M059J (cell line): ENCODE measurements at regions not wholly inside any gene's neighbourhood (a gene's known extent, or its start where the extent isn't known, plus 50 kb on each side); places are given as distances from the start of the nearest gene placed in this dataset.
A peak's percentile ranks its signal among the peaks of the same experiment; 100 is the strongest.
"Not testable (repeated sequence)": the region's sequence is repeated elsewhere in the genome, so short reads cannot be mapped to it uniquely, and the experiment has no call there.

ENCODE experiments used
- DNase-seq: peaks from one replicate; pipeline ENCODE4 v3.0.0-alpha.2; 2012; ENCODE audit warnings: low read depth

DNA sequence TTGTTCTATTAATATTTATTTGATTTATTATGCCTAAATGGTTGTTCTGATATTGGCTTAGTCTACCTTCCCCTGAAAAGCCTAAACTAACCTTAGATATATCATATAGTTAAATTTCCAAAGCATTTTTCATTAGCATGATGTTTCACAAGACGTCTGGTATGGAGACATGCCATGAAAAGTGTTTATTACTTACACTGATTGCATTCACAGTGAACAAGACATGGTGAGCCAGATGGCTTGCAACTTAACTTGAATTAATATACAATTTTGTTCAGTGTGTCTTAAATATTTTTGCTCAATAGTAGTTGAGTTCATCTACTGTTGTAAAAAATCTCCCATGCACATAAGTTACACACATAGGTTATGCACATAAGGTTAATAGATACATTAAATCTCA, 758.4 kb downstream of the NSUN3 start:
- DNase-seq: no peak

DNA sequence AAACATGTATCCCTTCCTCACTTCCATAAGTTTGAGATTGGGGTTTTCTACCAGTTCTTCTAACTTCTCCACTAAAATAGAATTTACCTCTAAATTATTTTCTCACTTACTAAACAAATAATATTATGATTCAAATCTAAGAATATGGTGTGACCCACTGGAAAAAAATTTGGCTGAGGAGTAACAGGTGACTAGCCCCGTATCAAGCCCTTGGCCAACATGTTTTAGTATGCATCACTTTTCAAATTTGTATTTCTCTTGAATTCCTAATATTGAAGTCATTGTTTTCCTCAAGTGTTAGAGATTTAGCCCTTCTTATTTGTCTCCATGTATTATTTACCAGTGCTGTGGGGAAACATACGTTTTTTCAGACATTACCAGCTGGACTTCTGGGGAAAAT, 759.4 kb downstream of the NSUN3 start:
- DNase-seq: no peak

DNA sequence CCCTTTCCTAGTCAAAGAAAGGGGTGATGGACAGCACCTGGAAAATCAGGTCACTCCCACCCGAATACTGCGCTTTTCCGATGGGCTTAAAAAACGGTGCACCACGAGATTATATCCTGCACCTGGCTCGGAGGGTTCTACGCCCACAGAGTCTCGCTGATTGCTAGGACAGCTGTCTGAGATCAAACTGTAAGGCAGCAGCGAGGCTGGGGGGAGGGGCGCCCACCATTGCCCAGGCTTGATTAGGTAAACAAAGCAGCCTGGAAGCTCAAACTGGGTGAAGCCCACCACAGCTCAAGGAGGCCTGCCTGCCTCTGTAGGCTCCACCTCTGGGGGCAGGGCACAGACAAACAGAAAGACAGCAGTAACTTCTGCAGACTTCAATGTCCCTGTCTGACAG, 783.4 kb downstream of the NSUN3 start:
- not testable (repeated sequence) for DNase-seq

DNA sequence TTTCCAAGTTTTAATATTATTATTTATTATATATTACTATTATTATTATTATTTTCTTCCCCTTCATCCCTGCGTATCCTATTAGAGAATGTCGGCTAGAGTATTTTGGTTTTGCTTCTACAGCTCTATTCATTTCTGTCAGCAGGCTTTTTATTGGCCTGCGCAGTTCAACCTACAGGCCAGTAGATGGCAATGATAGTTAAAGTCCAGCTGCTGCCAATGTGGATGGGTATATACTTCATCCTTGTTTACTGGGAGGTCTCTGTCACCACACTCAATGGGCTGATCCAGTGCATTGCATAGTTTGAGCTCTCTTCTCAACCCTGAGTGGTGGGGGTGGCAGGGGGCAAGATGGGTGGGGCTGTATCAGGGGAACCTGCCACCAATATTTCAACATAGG, 799.8 kb downstream of the NSUN3 start:
- peak; percentile 1 for DNase-seq

DNA sequence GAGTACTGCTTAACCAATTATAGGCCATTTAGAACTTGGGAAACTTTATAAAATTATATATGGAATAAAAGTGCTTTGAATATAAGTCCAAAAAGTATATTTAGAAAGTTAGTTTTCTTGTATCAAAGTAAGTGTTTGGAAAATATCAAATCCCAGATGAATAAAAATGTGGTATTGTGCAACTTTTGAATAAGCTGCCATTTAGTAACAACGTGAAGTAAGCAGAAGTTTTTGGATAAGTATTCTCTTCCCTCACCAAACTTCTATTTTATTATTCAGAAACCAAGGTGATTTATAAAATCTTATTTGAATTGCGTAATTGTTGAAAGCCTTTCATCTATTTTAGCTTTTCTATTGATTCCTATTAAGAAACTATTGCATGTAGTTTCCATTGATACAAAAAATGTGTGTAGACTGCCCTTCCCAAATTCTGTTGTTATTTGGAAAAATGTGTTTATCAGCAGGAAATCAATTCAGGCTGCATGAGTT, 806.2 kb downstream of the NSUN3 start:
- no peak for DNase-seq

DNA sequence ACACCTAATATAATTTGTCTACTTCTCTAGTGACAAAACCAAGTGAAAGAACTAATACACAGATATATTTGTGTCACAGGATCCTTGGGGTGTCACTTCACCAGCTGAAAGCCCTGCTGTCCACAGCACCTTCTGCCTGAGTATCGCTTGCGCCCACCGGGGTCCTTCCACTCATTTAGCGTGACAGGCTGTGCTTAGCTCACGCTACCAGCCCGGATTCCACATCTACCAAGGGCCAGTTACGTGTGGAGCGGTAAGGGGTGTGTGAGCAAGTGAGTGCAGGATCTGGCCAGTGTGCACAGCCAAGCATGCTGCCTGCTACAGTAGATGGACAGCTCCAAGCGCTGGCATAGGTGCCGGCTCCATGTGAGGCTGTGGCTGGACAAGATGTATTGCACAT, 810.9 kb downstream of the NSUN3 start:
- no peak for DNase-seq

DNA sequence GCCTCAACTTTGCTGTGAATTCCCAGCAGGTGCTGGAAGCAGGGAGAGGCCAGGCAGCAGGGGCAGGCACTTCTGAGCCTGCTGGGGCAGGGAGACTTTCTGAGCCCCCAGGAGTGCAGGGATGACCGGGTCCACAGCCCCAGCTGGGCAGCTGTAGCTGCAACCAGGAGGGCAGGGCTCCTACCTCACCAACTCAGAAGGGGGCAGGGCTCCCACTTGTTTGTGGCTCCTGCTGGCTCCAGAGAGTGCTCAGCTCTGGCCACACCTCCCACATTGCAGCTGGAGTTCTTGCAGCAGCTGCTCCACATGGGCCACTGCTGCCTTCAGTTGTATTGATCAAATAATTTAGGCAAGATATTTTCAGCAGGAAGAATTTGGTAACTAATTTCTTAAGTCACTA, 812.3 kb downstream of the NSUN3 start:
- no peak for DNase-seq

DNA sequence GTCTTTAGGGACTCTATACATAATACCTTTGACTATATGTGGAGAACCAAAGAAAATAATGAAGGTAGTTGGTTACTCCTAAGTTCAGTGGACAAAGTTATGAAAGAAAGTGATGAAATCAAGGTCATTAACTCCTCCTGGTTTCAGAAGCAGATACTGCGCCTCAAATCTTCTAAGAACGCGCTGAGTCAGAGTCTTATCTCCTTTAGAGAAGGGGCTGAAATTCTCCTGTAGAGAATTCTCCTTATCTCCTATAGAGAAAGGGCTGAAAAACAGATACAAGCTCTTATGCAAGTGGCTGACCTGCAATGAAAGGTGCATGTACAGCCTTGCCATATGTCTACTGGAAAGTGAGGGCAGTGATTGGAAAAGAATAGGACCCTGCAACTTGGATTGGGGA, 824.2 kb downstream of the NSUN3 start:
- no peak for DNase-seq

DNA sequence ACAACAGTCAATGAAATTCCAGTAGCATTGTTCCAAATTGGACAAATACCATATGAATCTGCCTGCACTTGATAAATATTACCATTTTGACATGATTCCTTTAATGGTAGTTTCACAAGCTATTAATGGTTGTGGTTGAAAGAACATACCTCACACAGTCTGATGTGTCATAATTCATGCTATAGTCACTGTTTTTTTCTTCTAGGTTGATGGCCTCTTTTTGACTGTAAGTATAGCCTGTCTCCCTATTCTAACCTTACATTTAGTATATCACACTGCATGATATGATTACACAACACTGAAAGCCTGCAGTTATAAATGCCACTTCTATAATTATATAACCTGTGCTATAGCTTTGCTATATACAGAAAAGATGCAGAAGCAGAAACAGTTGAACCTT, 834.1 kb downstream of the NSUN3 start:
- DNase-seq: no peak

DNA sequence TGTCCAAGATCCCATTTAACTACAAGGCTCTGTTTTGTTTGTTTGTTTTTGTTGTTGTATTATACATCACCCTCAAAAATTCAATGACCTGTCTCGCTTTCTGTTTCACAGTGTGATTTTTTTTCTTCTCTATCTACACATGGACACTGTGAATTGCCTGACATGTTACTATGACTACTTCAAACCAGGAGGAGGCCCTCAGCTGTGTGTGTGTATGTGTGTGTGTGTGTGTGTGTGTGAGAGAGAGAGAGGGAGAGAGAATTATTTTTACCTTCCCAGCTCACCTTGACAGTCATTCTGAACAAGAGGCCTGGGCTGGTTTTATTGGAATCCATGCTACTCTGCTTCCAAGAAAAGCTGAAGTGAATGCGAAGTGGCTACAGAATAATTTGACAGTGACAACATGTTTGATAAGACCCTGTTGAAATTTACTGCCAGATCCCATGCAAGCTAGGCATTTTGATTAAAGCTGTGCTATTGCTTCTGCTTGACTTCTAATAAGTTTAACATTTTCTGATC, 841.4 kb downstream of the NSUN3 start:
- DNase-seq: no peak

DNA sequence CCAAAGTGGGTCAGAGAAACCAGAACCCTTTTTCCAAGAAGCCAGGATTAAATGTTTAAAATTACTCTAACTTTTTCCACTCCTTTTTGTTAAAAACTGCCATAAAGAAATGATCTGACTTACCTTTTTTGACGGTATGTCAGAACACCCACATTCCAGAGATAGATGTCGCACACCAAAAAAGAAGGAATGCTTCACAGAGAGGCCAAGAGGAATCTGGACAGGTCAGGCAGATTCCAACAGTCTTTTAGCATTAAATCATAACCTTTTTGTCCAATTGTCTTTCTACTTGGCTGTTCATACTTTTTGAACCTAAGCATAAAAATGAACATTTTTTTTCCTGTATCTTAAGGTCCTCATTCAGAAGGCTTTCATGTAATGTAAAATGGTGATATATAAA, 846.9 kb downstream of the NSUN3 start:
- DNase-seq: no peak

DNA sequence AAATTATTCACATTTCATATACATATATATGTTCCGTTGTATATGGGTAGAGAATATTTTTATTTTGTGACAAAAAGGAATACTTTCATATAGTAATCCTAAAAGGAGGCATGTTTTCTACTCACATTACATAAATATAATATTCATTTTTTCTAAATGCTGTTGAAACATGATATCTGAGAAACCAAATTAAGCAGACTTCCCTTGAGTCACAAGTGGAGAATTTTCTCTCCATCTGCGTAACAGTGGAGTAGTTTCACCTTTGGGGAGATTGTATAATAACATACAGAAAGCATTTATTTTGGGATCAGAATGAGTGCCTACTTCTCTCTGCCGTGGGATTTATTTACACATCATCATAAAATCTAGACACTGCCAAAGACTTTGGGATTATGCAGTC, 849.8 kb downstream of the NSUN3 start:
- no peak for DNase-seq

DNA sequence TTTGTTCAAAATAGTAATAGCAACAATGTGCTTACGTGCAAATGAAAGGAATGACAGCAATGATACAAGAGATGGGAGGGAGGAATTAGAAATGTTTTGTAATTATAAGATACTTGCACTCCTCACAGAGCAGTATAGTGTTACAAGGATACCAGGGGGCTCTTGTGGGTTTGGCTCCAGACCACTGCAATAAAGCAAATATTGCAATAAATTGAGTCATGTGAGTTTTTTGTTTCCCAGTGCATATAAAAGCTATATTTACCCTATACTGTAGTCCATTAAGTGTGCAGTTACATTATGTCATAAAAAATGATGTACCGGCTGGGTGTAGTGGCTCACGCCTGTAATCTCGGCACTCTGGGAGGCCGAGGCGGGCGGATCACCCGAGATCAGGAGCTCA, 864.3 kb downstream of the NSUN3 start:
- no peak for DNase-seq

DNA sequence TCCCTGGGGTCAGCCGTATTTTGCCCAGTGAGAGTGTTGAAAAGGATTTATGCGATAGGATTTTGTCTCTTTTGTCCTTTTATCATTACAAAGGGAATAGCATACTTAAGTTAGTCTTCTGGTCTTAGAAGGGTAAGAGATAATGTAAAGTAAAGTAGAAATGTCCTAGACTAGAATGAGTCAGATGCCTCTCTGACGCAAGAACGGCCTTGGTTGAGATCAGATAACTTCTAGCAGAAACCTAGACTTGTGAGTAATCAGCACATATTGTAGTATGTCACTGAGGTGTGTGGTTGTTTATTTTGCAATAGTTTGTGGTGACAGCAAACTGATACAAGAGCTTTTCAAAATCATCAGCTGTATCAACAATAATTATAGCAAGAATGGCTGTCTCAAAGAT, 866.1 kb downstream of the NSUN3 start:
- peak; percentile 38 for DNase-seq

DNA sequence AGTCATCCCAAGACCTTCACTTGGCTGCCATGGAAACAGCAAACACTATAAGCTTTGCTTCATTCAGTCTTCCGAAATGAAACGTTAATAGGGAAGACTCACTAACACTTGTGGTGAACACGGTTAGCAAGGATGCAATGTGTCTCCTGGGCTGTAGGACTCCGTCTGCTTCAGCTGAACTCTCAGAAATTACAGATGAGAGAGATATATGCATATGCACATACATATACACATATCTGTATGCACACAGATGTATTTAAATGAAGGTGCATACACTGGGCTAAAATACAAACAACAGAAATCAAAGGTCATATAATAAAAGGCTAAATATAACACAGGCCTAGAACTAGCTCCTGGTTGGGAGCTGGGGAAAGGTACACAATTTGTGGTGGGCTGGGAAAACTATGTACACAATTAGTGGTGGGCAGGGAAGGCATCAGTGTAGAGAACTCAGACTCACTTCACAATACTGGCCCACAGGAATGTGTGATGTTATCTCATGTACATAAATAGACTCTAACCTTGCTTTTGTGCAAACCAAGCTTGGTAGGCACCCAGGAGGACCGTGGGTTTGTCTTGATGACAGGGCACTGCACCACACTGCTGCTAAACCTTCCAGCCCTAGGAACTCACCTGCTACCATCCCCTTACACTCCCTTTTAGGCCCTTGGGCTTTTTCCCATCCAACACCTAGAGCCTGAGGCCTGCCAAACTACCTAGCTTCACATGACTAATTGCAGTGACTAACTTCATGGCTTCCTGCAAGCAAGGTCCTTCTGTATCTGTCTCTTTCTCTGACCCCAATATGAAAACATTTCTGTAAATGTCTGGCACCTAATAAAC, 873.1 kb downstream of the NSUN3 start:
- peak; percentile 3 for DNase-seq

DNA sequence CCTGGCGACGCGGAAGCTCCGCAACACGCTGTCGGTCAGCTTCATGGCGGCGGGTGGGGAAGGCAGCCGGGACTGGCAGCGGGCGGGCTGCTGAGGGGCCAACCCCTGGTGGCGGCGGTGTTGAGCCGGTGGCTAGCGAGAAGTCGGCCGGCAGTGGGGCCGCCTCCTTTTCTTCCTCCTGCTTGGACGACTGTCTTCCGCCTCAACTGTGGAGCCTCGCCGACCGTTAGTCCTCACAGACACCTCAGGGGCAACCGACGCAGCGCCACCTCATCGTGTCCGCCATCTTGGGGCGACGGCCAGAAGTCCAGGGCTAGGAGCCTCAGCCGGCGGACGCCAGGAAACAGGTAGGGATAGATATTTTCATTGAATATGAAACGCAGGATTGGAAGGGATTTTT, 875.1 kb downstream of the NSUN3 start:
- DNase-seq: no peak

DNA sequence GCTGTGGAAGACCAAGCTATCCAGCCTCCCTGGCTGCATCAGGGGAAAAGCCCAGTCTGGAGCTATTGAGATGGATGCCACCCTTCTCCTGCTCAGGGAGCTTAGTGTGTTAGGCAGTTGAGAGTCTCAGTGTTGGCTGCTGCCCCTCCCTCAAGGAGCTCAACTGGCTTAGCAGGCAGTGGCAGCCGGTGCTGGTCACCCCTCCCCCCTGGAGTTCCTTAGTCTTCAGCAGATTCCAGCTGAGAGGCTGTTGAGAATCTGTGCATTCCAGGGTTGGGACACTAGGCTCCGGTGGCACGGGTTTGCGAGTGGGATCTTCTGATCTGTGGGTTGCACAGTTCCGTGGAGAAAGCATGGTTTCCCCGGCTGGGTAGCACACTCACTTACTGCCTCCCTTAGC, 883.8 kb downstream of the NSUN3 start:
- DNase-seq: no peak

DNA sequence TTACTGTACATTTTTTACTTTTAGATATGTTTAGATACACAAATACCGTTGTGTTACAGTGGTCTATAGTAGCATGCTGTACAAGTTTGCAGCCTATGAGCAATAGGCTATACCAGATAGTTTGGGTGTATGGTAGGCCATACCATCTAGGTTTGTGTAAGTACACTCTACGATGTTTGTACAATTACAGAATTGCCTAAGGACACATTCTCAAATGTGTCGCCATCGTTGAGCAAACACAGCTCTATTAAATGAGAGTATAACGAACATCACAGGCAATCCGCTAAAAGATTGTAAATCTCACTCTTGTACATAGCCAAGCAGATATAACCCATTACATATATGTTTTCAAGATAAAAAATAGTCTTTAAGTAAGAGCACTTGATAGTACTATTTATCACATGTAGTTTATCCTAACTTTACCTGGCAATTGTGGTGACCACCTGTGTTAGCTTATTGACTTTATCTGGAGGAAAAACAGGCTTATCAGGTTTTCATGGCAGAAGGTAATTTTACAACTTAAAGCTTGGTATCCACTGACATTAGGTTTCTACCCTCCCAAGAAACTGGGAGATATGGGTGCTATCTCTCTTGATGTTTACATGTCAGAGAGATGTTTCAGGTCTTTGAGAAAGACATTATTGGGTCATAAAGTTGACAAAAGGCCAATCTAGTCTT, 898.7 kb downstream of the NSUN3 start:
- no peak for DNase-seq

DNA sequence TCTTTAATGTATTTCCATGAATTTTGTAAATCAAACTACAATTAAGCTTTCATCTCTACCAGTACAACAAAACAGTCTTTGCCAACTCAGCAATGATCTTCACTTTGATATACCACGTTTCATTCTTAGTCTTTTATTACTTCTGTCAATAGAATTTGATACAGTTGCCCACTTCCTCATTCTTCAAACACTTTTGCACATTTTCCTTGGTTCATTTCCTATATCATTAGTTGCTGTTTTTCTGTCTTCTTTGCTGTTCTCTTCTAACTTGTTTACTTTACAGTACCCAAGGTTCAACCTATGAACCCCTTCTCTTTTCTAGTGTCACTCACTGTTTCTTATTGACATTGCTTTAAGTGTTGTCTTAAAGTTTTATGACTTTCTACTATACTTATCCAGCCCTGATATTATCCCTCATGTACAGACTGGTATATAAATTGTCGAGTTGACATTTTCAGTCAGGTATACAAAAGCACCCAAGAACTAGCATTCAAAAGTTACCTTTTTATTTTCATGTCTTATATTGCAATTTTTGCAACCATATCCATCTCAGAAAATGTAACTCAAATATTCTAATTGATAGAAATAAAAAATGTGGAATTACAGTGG, 903.1 kb downstream of the NSUN3 start:
- no peak for DNase-seq

DNA sequence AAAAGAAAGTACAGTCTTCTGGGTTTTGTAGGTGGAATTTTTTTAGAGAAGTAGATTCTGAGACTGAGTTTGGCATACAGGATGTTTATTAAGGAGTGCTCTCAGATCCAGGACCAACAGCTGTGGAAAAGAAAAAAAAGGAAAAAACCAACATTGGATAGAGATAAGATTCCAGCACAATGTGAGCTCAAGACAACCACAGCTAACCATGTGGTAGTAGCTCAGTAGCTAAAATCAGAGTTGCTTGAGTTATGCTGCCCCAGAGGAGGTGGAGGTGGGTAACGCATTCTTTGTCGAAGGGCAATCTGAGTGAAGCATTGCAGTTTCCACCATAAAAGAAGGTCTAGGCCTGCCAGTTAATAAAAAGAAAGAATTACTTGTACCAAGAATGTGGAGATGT, 904.3 kb downstream of the NSUN3 start:
- no peak for DNase-seq

DNA sequence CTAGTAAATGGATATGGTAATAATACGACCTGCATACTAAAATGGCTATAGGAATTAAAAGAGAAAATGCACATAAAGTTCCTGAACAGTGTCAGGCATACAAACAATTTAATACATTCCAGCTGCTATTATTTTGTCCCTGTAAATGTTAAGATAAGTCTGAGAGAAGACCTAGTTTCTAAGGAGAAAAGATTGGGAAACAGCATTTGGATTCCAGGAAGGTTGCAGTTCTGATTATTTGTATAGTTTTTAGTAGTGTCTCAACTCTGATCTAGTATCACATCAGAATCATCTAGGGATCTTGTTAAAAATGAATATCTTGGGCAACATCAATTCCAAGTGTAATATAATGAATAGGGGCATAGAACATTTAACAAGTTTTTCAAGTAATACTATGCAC, 905.7 kb downstream of the NSUN3 start:
- DNase-seq: no peak

DNA sequence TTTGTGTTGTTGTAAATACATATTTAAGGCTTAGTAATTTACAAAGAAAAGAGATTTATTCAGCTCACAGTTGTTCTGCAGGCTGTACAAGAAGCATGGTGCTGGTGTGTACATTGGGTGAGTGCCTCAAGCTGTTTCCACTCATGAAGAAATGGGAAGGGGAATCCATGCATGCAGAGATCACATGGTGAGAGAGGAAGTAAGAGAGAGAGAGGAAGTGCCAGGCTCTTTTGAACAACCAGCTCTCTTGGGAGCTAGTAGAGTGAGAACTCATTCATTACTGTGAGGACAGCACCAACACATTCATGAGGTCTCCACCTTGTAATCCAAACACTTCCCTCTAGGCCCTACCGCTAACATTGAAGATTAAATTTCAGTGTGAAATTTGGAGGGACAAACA, 909.2 kb downstream of the NSUN3 start:
- DNase-seq: no peak

DNA sequence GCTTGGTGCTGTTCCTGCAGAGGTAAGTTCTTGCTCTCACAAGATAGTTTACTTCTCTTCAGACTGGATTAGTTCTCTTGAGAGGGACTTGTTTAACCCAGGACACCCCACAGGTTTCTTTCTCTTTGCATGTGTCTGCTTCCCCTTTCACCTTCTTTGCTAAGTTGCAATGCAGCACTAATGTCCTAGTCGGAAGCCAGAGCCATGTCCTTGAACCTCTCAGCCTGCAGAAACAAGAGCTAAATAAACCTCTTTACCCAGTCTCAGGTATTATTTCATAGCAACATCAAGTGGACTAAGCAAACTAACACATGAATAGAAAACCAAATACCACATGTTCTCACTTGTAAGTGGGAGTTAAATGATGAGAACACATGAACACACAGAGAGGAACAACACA, 915.2 kb downstream of the NSUN3 start:
- no peak for DNase-seq
